Activated gamma-delta T cell (primary cell): ENCODE measurements at regions not wholly inside any gene's neighbourhood (a gene's known extent, or its start where the extent isn't known, plus 50 kb on each side); places are given as distances from the start of the nearest gene placed in this dataset.
"Not testable (repeated sequence)": the region's sequence is repeated elsewhere in the genome, so short reads cannot be mapped to it uniquely, and the experiment has no call there.

Experiments used
- DNase-seq: peaks from one replicate; lab custom pipeline; 2025; lab: John Stamatoyannopoulos, UW

GRCh38 chr20:53856300-53857295 lies 213.8 kb downstream of the BCAS1 start:
- no peak for DNase-seq

- DNase-seq, result no peak
Observed at GRCh38 chr20:53855733-53856132, 214.7 kb downstream of the BCAS1 start.

GRCh38 chr20:53854609-53854926 lies 215.8 kb downstream of the BCAS1 start:
- DNase-seq, result not testable (repeated sequence)

- DNase-seq, result no peak
Observed at GRCh38 chr20:53853111-53853713, 217.2 kb downstream of the BCAS1 start.

- DNase-seq, result no peak
Observed at GRCh38 chr20:53852691-53853090, 217.7 kb downstream of the BCAS1 start.

GRCh38 chr20:53852014-53852413 lies 218.4 kb downstream of the BCAS1 start:
- no peak for DNase-seq

- DNase-seq, result no peak
Observed at GRCh38 chr20:53850319-53850718, 220.1 kb downstream of the BCAS1 start.

GRCh38 chr20:53849471-53850059 lies 220.8 kb downstream of the BCAS1 start:
- DNase-seq, result no peak

- DNase-seq, result no peak
Observed at GRCh38 chr20:53848304-53848703, 222.1 kb downstream of the BCAS1 start.

- DNase-seq, result no peak
Observed at GRCh38 chr20:53847837-53848170, 222.6 kb downstream of the BCAS1 start.

GRCh38 chr20:53847139-53847836 lies 223.1 kb downstream of the BCAS1 start:
- no peak for DNase-seq

GRCh38 chr20:53846640-53847039 lies 223.8 kb downstream of the BCAS1 start:
- DNase-seq, result no peak

- no peak for DNase-seq
Observed at GRCh38 chr20:53845980-53846379, 224.4 kb downstream of the BCAS1 start.

GRCh38 chr20:53844259-53844658 lies 226.1 kb downstream of the BCAS1 start:
- DNase-seq, result no peak

- DNase-seq, result no peak
Observed at GRCh38 chr20:53843645-53844044, 226.7 kb downstream of the BCAS1 start.

- no peak for DNase-seq
Observed at GRCh38 chr20:53842301-53843099, 227.9 kb downstream of the BCAS1 start.

- DNase-seq, result no peak
Observed at GRCh38 chr20:53841741-53842140, 228.7 kb downstream of the BCAS1 start.

GRCh38 chr20:53840532-53840931 lies 229.9 kb downstream of the BCAS1 start:
- no peak for DNase-seq

- peak; percentile 18 for DNase-seq
Observed at GRCh38 chr20:53839423-53840176, 230.8 kb downstream of the BCAS1 start.

GRCh38 chr20:53838311-53838868 lies 232.0 kb downstream of the BCAS1 start:
- DNase-seq, result no peak
